Tibial nerve (tissue), 3 donors: ENCODE measurements at regions not wholly inside any gene's neighbourhood (a gene's known extent, or its start where the extent isn't known, plus 50 kb on each side); places are given as distances from the start of the nearest gene placed in this dataset.

Source experiments
- EP300 ChIP-seq, 2 donors: sonication (generic); formaldehyde crosslinking; IDR thresholded peaks; one replicate each; pipeline ENCODE4 v1.6.1; 2017; ENCODE audit warnings: antibody characterized with exemption in 2 of 2, mild to moderate bottlenecking in 1 of 2
- POLR2A ChIP-seq, 2 donors: fragments of 450-650 bp; IDR thresholded peaks; one replicate each; pipeline ENCODE4 v1.6.1; 2017; ENCODE audit warnings: antibody characterized with exemption in 2 of 2, mild to moderate bottlenecking in 2 of 2, moderate library complexity in 2 of 2

GRCh38 chr7:41567031-41567730 is 135.7 kb downstream of the INHBA start:
- no peak for TF ChIP-seq POLR2A (IDR thresholded peaks at IDR 0.05)
- no peak for TF ChIP-seq EP300 (IDR thresholded peaks at IDR 0.05)
